ENCODE measurements at regions not wholly inside any gene's neighbourhood (a gene's known extent, or its start where the extent isn't known, plus 50 kb on each side); places are given as distances from the start of the nearest gene placed in this dataset.

- Histone ChIP-seq H3K4me1 (ENCODE audit: low read depth, poor library complexity, severe bottlenecking) (no peaks in the 10 kb centered on the region), H3K4me2 (no peak overlapping the region), H3K79me2 (ENCODE audit: insufficient read depth, low read depth) (no peaks in the 10 kb centered on the region), H3K9ac (no peak overlapping the region), H4K20me1 (ENCODE audit: insufficient read depth) (no peaks in the 10 kb centered on the region), H3K4me3 (IDR thresholded peaks at IDR 0.05; ENCODE audit: insufficient read depth, low read depth, low read length) (no peak overlapping the region), H3K27ac (no peak overlapping the region), H3K36me3 (ENCODE audit: insufficient read depth) (no peaks in the 10 kb centered on the region), H3K27me3 (ENCODE audit: insufficient read depth, low read depth) (no peaks in the 10 kb centered on the region), H2AFZ (ENCODE audit: low read depth) (no peak overlapping the region)
- TF ChIP-seq CTCF (conservative IDR thresholded peaks at IDR 0.05; ENCODE audit: low read depth, low read length) = no peak
These were observed 150.0 kb upstream of the ROBO2 start for GRCh38 chr3:76889911-76890310.

GRCh38 chr3:76897076-76897475 is 142.8 kb upstream of the ROBO2 start:
- Histone ChIP-seq H3K79me2 (ENCODE audit: insufficient read depth, low read depth) (no peaks in the 10 kb centered on the region), H2AFZ (ENCODE audit: low read depth) (no peak overlapping the region), H3K9ac (no peak overlapping the region), H4K20me1 (ENCODE audit: insufficient read depth) (no peaks in the 10 kb centered on the region), H3K4me1 (ENCODE audit: low read depth, poor library complexity, severe bottlenecking) (no peaks in the 10 kb centered on the region), H3K27ac (no peak overlapping the region), H3K4me3 (IDR thresholded peaks at IDR 0.05; ENCODE audit: insufficient read depth, low read depth, low read length) (no peak overlapping the region), H3K4me2 (no peak overlapping the region), H3K27me3 (ENCODE audit: insufficient read depth, low read depth) (no peaks in the 10 kb centered on the region), H3K36me3 (ENCODE audit: insufficient read depth) (no peaks in the 10 kb centered on the region)
- TF ChIP-seq CTCF (conservative IDR thresholded peaks at IDR 0.05; ENCODE audit: low read depth, low read length) = no peak

- H4K20me1 ChIP-seq (ENCODE audit: insufficient read depth) = no peaks in the 10 kb centered on the region
- no peak overlapping the region for H3K9ac ChIP-seq
- H3K27ac ChIP-seq = no peak overlapping the region
- TF ChIP-seq CTCF (conservative IDR thresholded peaks at IDR 0.05; ENCODE audit: low read depth, low read length) = no peak
- no peak overlapping the region for H3K4me3 ChIP-seq (IDR thresholded peaks at IDR 0.05; ENCODE audit: insufficient read depth, low read depth, low read length)
- H3K36me3 ChIP-seq (ENCODE audit: insufficient read depth) = no peaks in the 10 kb centered on the region
- H3K27me3 ChIP-seq (ENCODE audit: insufficient read depth, low read depth) = no peaks in the 10 kb centered on the region
- no peak overlapping the region for H2AFZ ChIP-seq (ENCODE audit: low read depth)
- no peak overlapping the region for H3K4me2 ChIP-seq
- no peaks in the 10 kb centered on the region for H3K79me2 ChIP-seq (ENCODE audit: insufficient read depth, low read depth)
- H3K4me1 ChIP-seq (ENCODE audit: low read depth, poor library complexity, severe bottlenecking) = no peaks in the 10 kb centered on the region
These were observed 139.3 kb upstream of the ROBO2 start for GRCh38 chr3:76900596-76900995.

- Histone ChIP-seq H3K27me3 (ENCODE audit: insufficient read depth, low read depth) (no peaks in the 10 kb centered on the region), H3K4me1 (ENCODE audit: low read depth, poor library complexity, severe bottlenecking) (no peaks in the 10 kb centered on the region), H3K27ac (no peak overlapping the region), H3K79me2 (ENCODE audit: insufficient read depth, low read depth) (no peaks in the 10 kb centered on the region), H3K9ac (no peak overlapping the region), H3K36me3 (ENCODE audit: insufficient read depth) (no peaks in the 10 kb centered on the region), H3K4me2 (no peak overlapping the region), H2AFZ (ENCODE audit: low read depth) (no peak overlapping the region), H3K4me3 (IDR thresholded peaks at IDR 0.05; ENCODE audit: insufficient read depth, low read depth, low read length) (no peak overlapping the region), H4K20me1 (ENCODE audit: insufficient read depth) (no peaks in the 10 kb centered on the region)
- TF ChIP-seq CTCF (conservative IDR thresholded peaks at IDR 0.05; ENCODE audit: low read depth, low read length) = no peak
These were observed 131.7 kb upstream of the ROBO2 start for GRCh38 chr3:76908156-76908555.
